Thoracic aorta (tissue), 2 donors: ENCODE measurements at regions not wholly inside any gene's neighbourhood (a gene's known extent, or its start where the extent isn't known, plus 50 kb on each side); places are given as distances from the start of the nearest gene placed in this dataset.

Experiments
- ATAC-seq: fragments of 150-250 bp; one replicate; pipeline ENCODE4 v1.8.0; 2017; ENCODE audit warnings: low read depth; ENCODE audit not compliant: insufficient number of reproducible peaks, low FRiP score
- DNase-seq: peaks from one replicate; pipeline ENCODE4 v3.0.0-alpha.2; 2020; ENCODE audit warnings: low spot score
- H3K27ac ChIP-seq, 2 donors: fragments of 200-600 bp; sonication (generic); 1 replicate in 1 of 2; 2 replicates in 1 of 2; pipeline ENCODE4 v1.5.1; 2016; ENCODE audit warnings: mild to moderate bottlenecking in 2 of 2, moderate library complexity in 2 of 2
- H3K27me3 ChIP-seq: fragments of 200-600 bp; sonication (generic); replicated peaks from 2 replicates; pipeline ENCODE4 v1.6.0; 2016; ENCODE audit warnings: mild to moderate bottlenecking; ENCODE audit not compliant: insufficient read depth
- H3K36me3 ChIP-seq: fragments of 200-600 bp; sonication (generic); one replicate; pipeline ENCODE4 v1.5.1; 2016
- H3K4me1 ChIP-seq, 2 donors: fragments of 200-600 bp; sonication (generic); 1 replicate in 1 of 2; 2 replicates in 1 of 2; pipeline versions ENCODE4 v1.5.1 to v1.6.0; 2016; ENCODE audit warnings: low read depth in 2 of 2, mild to moderate bottlenecking in 1 of 2; ENCODE audit not compliant: control insufficient read depth in 1 of 2
- H3K4me3 ChIP-seq: fragments of 200-600 bp; sonication (generic); 2 replicates; pipeline ENCODE4 v1.5.1; 2016; ENCODE audit warnings: mild to moderate bottlenecking
- H3K9me3 ChIP-seq: fragments of 200-600 bp; sonication (generic); 2 replicates; pipeline ENCODE4 v1.5.1; 2016
- TF ChIP-seq, protein P1 (sequence below): fragments of 200-600 bp; sonication (generic); IDR thresholded peaks from one replicate; pipeline ENCODE4 v1.5.1; 2019; ENCODE audit warnings: antibody characterized with exemption

GRCh38 chr10:128766915-128767314 is 640.7 kb upstream of the MKI67 start:
- no peaks in the 10 kb centered on the region for H3K36me3 ChIP-seq
- ATAC-seq = no peak

GRCh38 chr10:128774979-128775378 is 648.8 kb upstream of the MKI67 start:
- H3K27ac ChIP-seq = no peak overlapping the region
- DNase-seq (no peak), ATAC-seq (no peak)
- TF ChIP-seq, protein P1, sequence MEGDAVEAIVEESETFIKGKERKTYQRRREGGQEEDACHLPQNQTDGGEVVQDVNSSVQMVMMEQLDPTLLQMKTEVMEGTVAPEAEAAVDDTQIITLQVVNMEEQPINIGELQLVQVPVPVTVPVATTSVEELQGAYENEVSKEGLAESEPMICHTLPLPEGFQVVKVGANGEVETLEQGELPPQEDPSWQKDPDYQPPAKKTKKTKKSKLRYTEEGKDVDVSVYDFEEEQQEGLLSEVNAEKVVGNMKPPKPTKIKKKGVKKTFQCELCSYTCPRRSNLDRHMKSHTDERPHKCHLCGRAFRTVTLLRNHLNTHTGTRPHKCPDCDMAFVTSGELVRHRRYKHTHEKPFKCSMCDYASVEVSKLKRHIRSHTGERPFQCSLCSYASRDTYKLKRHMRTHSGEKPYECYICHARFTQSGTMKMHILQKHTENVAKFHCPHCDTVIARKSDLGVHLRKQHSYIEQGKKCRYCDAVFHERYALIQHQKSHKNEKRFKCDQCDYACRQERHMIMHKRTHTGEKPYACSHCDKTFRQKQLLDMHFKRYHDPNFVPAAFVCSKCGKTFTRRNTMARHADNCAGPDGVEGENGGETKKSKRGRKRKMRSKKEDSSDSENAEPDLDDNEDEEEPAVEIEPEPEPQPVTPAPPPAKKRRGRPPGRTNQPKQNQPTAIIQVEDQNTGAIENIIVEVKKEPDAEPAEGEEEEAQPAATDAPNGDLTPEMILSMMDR = no peak
- no peak overlapping the region for H3K4me3 ChIP-seq
- no peaks in the 10 kb centered on the region for H3K27me3 ChIP-seq
- H3K4me1 ChIP-seq = no peaks in the 10 kb centered on the region
- no peaks in the 10 kb centered on the region for H3K36me3 ChIP-seq
- no peaks in the 10 kb centered on the region for H3K9me3 ChIP-seq

More at GRCh38 chr10:128766915-128767314, 640.7 kb upstream of the MKI67 start:
- Histone ChIP-seq H3K9me3 (no peaks in the 10 kb centered on the region), H3K27me3 (no peaks in the 10 kb centered on the region), H3K4me3 (no peak overlapping the region), H3K27ac (no peak overlapping the region), H3K4me1 (no peaks in the 10 kb centered on the region)
- no peak for DNase-seq
- TF ChIP-seq, protein P1 = no peak

GRCh38 chr10:128775743-128776142 is 649.5 kb upstream of the MKI67 start:
- Histone ChIP-seq H3K4me1 (no peaks in the 10 kb centered on the region), H3K4me3 (no peak overlapping the region), H3K9me3 (no peaks in the 10 kb centered on the region), H3K36me3 (no peaks in the 10 kb centered on the region), H3K27ac (no peak overlapping the region), H3K27me3 (no peaks in the 10 kb centered on the region)
- TF ChIP-seq, protein P1 = no peak
- ATAC-seq (no peak), DNase-seq (no peak)

DNA sequence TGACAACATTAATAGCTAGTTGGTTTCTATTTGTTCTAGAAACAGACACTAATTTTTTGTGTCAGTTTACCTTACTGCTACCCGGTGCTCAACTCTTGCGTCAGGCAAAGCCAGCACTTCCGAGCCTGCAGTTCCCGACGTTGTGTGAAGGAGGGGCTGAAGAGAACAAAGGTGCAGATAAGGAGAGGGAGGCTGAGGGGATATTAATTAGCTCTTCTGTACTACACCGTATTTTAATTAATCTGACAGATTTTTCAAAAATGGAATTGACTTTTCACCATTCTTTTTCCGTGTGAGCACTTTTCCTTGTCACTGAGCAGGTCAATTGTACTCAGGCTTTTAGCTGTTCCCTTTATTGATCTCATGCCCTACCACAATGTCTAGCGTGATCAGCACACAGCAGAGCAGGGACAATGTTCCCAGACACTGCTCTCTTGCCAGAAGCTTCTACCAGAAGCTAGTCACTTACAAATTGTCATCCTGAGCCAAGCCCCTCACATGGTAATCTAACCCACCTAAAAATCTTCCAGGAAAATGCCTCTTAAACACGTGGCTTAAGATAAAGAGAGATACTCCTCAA is 650.5 kb upstream of the MKI67 start:
- no peaks in the 10 kb centered on the region for H3K27me3 ChIP-seq
- no peaks in the 10 kb centered on the region for H3K9me3 ChIP-seq
- no peak overlapping the region for H3K4me3 ChIP-seq
- no peak overlapping the region for H3K27ac ChIP-seq
- no peaks in the 10 kb centered on the region for H3K4me1 ChIP-seq
- TF ChIP-seq, protein P1 = no peak
- ATAC-seq = no peak
- H3K36me3 ChIP-seq = no peaks in the 10 kb centered on the region
- no peak for DNase-seq

- no peaks in the 10 kb centered on the region for H3K36me3 ChIP-seq
- H3K4me1 ChIP-seq = no peaks in the 10 kb centered on the region
- no peaks in the 10 kb centered on the region for H3K9me3 ChIP-seq
- TF ChIP-seq, protein P1 = no peak
- H3K4me3 ChIP-seq = no peak overlapping the region
- DNase-seq = no peak
- no peaks in the 10 kb centered on the region for H3K27me3 ChIP-seq
- ATAC-seq = no peak
- H3K27ac ChIP-seq = no peak overlapping the region
Observed at GRCh38 chr10:128777342-128777741, 651.1 kb upstream of the MKI67 start.
